Muscle of back (tissue), 3 donors: ENCODE measurements at regions not wholly inside any gene's neighbourhood (a gene's known extent, or its start where the extent isn't known, plus 50 kb on each side); places are given as distances from the start of the nearest gene placed in this dataset.
"Not testable (repeated sequence)": the region's sequence is repeated elsewhere in the genome, so short reads cannot be mapped to it uniquely, and the experiment has no call there.

Source experiments
- DNase-seq, 3 donors: peaks; one replicate each; pipeline versions ENCODE4 v3.0.0 to v3.0.0-alpha.2; 2013

- DNase-seq: not testable (repeated sequence)
These were observed 134.1 kb upstream of the KITLG start for GRCh38 chr12:88714263-88714882.

- no peak for DNase-seq
These were observed 127.5 kb upstream of the KITLG start for GRCh38 chr12:88707800-88708199.

- no peak for DNase-seq
These were observed 126.0 kb upstream of the KITLG start for GRCh38 chr12:88706286-88706685.

- DNase-seq: no peak
These were observed 123.5 kb upstream of the KITLG start for GRCh38 chr12:88703790-88704189.

GRCh38 chr12:88698471-88698870 lies 118.2 kb upstream of the KITLG start:
- DNase-seq: no peak

GRCh38 chr12:88693837-88694445 lies 113.7 kb upstream of the KITLG start:
- DNase-seq: no peak

GRCh38 chr12:88691811-88692210 lies 111.5 kb upstream of the KITLG start:
- no peak for DNase-seq

- no peak for DNase-seq
These were observed 104.3 kb upstream of the KITLG start for GRCh38 chr12:88684610-88685009.

GRCh38 chr12:88684170-88684569 lies 103.9 kb upstream of the KITLG start:
- DNase-seq: no peak

GRCh38 chr12:88683628-88684027 lies 103.4 kb upstream of the KITLG start:
- DNase-seq: no peak

GRCh38 chr12:88681271-88681670 lies 101.0 kb upstream of the KITLG start:
- no peak for DNase-seq

- DNase-seq: no peak
These were observed 97.2 kb upstream of the KITLG start for GRCh38 chr12:88677464-88677863.

GRCh38 chr12:88667615-88668014 lies 87.3 kb upstream of the KITLG start:
- not testable (repeated sequence) for DNase-seq

- DNase-seq: no peak
These were observed 84.8 kb upstream of the KITLG start for GRCh38 chr12:88665071-88665470.

- peak in 1 of 3 donors; percentile 16 for DNase-seq
These were observed 82.7 kb upstream of the KITLG start for GRCh38 chr12:88662961-88663360.

- DNase-seq: no peak
These were observed 81.8 kb upstream of the KITLG start for GRCh38 chr12:88662093-88662492.

GRCh38 chr12:88658009-88658408 lies 77.7 kb upstream of the KITLG start:
- peak in 1 of 3 donors; percentile 15 for DNase-seq

- DNase-seq: peak in 1 of 3 donors; percentile 38
These were observed 70.4 kb upstream of the KITLG start for GRCh38 chr12:88650715-88651114.

GRCh38 chr12:88648625-88649024 lies 68.4 kb upstream of the KITLG start:
- DNase-seq: no peak

- no peak for DNase-seq
These were observed 66.6 kb upstream of the KITLG start for GRCh38 chr12:88646824-88647223.

- peak in 1 of 3 donors; percentile 48 for DNase-seq
These were observed 65.5 kb upstream of the KITLG start for GRCh38 chr12:88645816-88646215.

GRCh38 chr12:88644946-88645702 lies 64.9 kb upstream of the KITLG start:
- DNase-seq: no peak

GRCh38 chr12:88643685-88644084 lies 63.4 kb upstream of the KITLG start:
- no peak for DNase-seq
